GM12878 (cell line): ENCODE measurements at regions not wholly inside any gene's neighbourhood (a gene's known extent, or its start where the extent isn't known, plus 50 kb on each side); places are given as distances from the start of the nearest gene placed in this dataset.

Experiments
- ATAC-seq: fragments of 200-7000 bp; cut with Tn5 transposase; 3 replicates; pipeline ENCODE4 v1.9.1; 2020; ENCODE audit warnings: mild to moderate bottlenecking, moderate library complexity
- BruUV-seq: library from RNA; stranded (reverse); fragments of 400-500 nt; replicated peaks from 2 replicates; lab custom pipeline; 2021; lab: Mats Ljungman, UMichigan
- CTCF ChIA-PET: fragments of 300-600 bp; sonication (Branson Sonifier 250); formaldehyde crosslinking; extraction: SDS; loops from one replicate; lab custom pipeline; 2021; ENCODE audit warnings: inconsistent platforms; lab: Yijun Ruan, JAX
- POLR2A ChIA-PET: fragments of 350-600 bp; formaldehyde crosslinking; extraction: SDS; loops from one replicate; lab custom pipeline; 2021; ENCODE audit warnings: inconsistent platforms; lab: Charles Lee
- RAD21 ChIA-PET: fragments of 300-600 bp; sonication (Branson Sonifier 250); formaldehyde crosslinking; loops from one replicate; lab custom pipeline; 2023; ENCODE audit warnings: antibody characterized with exemption; ENCODE audit not compliant: unreplicated experiment; lab: Charles Lee
- SMC1A ChIA-PET: fragments of 300-600 bp; sonication (Branson Sonifier 250); formaldehyde crosslinking; loops from one replicate; lab custom pipeline; 2023; ENCODE audit not compliant: unreplicated experiment, uncharacterized antibody; lab: Charles Lee
- DNase-seq: peaks from one replicate; pipeline ENCODE4 v3.0.0-alpha.2; 2011; ENCODE audit warnings: low read depth, low spot score
- FAIRE-seq: peaks from 3 replicates; lab custom pipeline; 2011; peaks lifted over from hg19 to GRCh38; lab: Jason Lieb, UNC
- H2AFZ ChIP-seq: 2 replicates; pipeline ENCODE4 v1.6.0; 2011; ENCODE audit warnings: low read depth, low read length, control low read depth; ENCODE audit not compliant: control insufficient read depth
- H3K27ac ChIP-seq: 2 replicates; pipeline ENCODE4 v1.5.1; 2011; ENCODE audit warnings: control low read depth; ENCODE audit not compliant: control insufficient read depth, insufficient read depth
- H3K27me3 ChIP-seq, 2 experiments: replicated peaks in 1 of 2; 2 replicates each; pipeline versions ENCODE4 v1.6.0 to v1.6.1; 2011; ENCODE audit warnings: low read length in 1 of 2; ENCODE audit not compliant: control insufficient read depth in 2 of 2, insufficient read depth in 2 of 2
- H3K36me3 ChIP-seq, 2 experiments: 2 replicates each; pipeline ENCODE4 v1.5.1; 2011; ENCODE audit warnings: low read length in 1 of 2; ENCODE audit not compliant: control insufficient read depth in 2 of 2, insufficient read depth in 2 of 2
- H3K4me1 ChIP-seq: 2 replicates; pipeline ENCODE4 v1.6.1; 2011; ENCODE audit warnings: mild to moderate bottlenecking, low read length, moderate library complexity, mixed read lengths; ENCODE audit not compliant: control insufficient read depth, insufficient read depth
- H3K4me2 ChIP-seq: 2 replicates; pipeline ENCODE4 v1.6.0; 2011; ENCODE audit warnings: control low read depth; ENCODE audit not compliant: control insufficient read depth, insufficient read depth
- H3K4me3 ChIP-seq: fragments of 200-600 bp; sonication (generic); 2 replicates; pipeline ENCODE4 v1.5.1; 2016
- H3K79me2 ChIP-seq: 2 replicates; pipeline ENCODE4 v1.6.0; 2011; ENCODE audit warnings: low read length; ENCODE audit not compliant: control insufficient read depth, insufficient read depth
- H3K9ac ChIP-seq: 2 replicates; pipeline ENCODE4 v1.8.0; 2011; ENCODE audit warnings: low read length, control low read depth, mixed read lengths; ENCODE audit not compliant: control insufficient read depth, insufficient read depth
- H3K9me3 ChIP-seq: replicated peaks from 3 replicates; pipeline ENCODE4 v1.5.1; 2011; ENCODE audit warnings: mild to moderate bottlenecking, low read length; ENCODE audit not compliant: control insufficient read depth, insufficient read depth
- H4K20me1 ChIP-seq: 2 replicates; pipeline ENCODE4 v1.6.0; 2011; ENCODE audit not compliant: control insufficient read depth, insufficient read depth
- ASH2L ChIP-seq: fragments of 300-600, 200-600 bp; sonication (generic); IDR thresholded peaks from 2 replicates; pipeline ENCODE4 v1.6.1; 2017; ENCODE audit warnings: low read depth, mild to moderate bottlenecking, borderline replicate concordance
- CEBPB ChIP-seq, 2 experiments: fragments of 150-350 bp in 1 of 2; IDR thresholded peaks; 2 replicates each; pipeline ENCODE4 v1.6.1; 2012 to 2014; ENCODE audit warnings: low read depth in 2 of 2, low read length in 2 of 2, borderline replicate concordance in 1 of 2, inconsistent platforms in 1 of 2
- CREB1 ChIP-seq: IDR thresholded peaks from 2 replicates; pipeline ENCODE4 v1.6.1; 2012; ENCODE audit warnings: low read depth, mild to moderate bottlenecking, inconsistent platforms
- ETV6 ChIP-seq, 2 experiments: fragments of 450-650 bp in 1 of 2; IDR thresholded peaks in 1 of 2; conservative IDR thresholded peaks in 1 of 2; 2 replicates each; pipeline ENCODE4 v1.6.1; 2014; ENCODE audit warnings: antibody characterized with exemption in 1 of 2, borderline replicate concordance in 1 of 2, low read depth in 1 of 2, mild to moderate bottlenecking in 1 of 2, moderate library complexity in 1 of 2
- MEF2A ChIP-seq: IDR thresholded peaks from 2 replicates; pipeline ENCODE4 v1.6.1; 2011; ENCODE audit warnings: low read depth, mild to moderate bottlenecking, low read length, moderate library complexity; ENCODE audit not compliant: insufficient read depth
- MTA2 ChIP-seq: fragments of 450-650 bp; IDR thresholded peaks from 2 replicates; pipeline ENCODE4 v1.6.1; 2016; ENCODE audit warnings: low read depth, mild to moderate bottlenecking, moderate library complexity
- NFXL1 ChIP-seq: fragments of 450-650 bp; IDR thresholded peaks from 2 replicates; pipeline ENCODE4 v1.6.1; 2017; ENCODE audit warnings: antibody characterized with exemption, mild to moderate bottlenecking, borderline replicate concordance
- PKNOX1 ChIP-seq: fragments of 450-650 bp; IDR thresholded peaks from 2 replicates; pipeline ENCODE4 v1.6.1; 2016; ENCODE audit warnings: mild to moderate bottlenecking
- RUNX3 ChIP-seq: IDR thresholded peaks from 2 replicates; pipeline ENCODE4 v1.6.1; 2012; ENCODE audit warnings: low read length, inconsistent platforms
- SMC3 ChIP-seq: IDR thresholded peaks from 2 replicates; pipeline ENCODE4 v1.6.1; 2011; ENCODE audit warnings: low read length, improper control_type of control experiment, borderline replicate concordance
- TCF3 ChIP-seq: IDR thresholded peaks from 2 replicates; pipeline ENCODE4 v1.6.1; 2012; ENCODE audit warnings: low read depth, mild to moderate bottlenecking, low read length, borderline replicate concordance; ENCODE audit not compliant: insufficient read depth
- YBX1 ChIP-seq: fragments of 450-650 bp; IDR thresholded peaks from 2 replicates; pipeline ENCODE4 v1.6.1; 2016; ENCODE audit warnings: antibody characterized with exemption
- ZBTB33 ChIP-seq: fragments of 450-650 bp; IDR thresholded peaks from 2 replicates; pipeline ENCODE4 v1.6.1; 2017; ENCODE audit warnings: mild to moderate bottlenecking
- ZNF207 ChIP-seq: fragments of 450-650 bp; IDR thresholded peaks from 2 replicates; pipeline ENCODE4 v1.6.1; 2014; ENCODE audit warnings: antibody characterized with exemption, mild to moderate bottlenecking, borderline replicate concordance
- ZNF217 ChIP-seq: fragments of 450-650 bp; IDR thresholded peaks from 2 replicates; pipeline ENCODE4 v1.6.1; 2017; ENCODE audit warnings: antibody characterized with exemption, mild to moderate bottlenecking
- WGBS: methylation state at CpG from one replicate; pipeline ENCODE4 v1.1.6; 2016; ENCODE audit warnings: low lambda C conversion rate; ENCODE audit not compliant: insufficient replicate concordance, insufficient coverage; ENCODE audit errors: missing lambda C conversion rate; 5-methylcytosine and 5-hydroxymethylcytosine counted together
- in situ Hi-C: fragments of 300-500 bp; cut with MboI; formaldehyde crosslinking; loops from 9 replicates; pipeline ENCODE4 v1.14.3; 2018; ENCODE audit warnings: mixed read lengths
- intact Hi-C: fragments of 100-400 bp; cut with micrococcal nuclease; formaldehyde crosslinking; loops from one replicate; pipeline ENCODE4 v1.14.2; 2022; ENCODE audit not compliant: unreplicated experiment
- TF ChIP-seq, protein P1 (sequence below): fragments of 450-650 bp; conservative IDR thresholded peaks from 2 replicates; pipeline ENCODE4 v1.6.1; 2017; ENCODE audit warnings: mild to moderate bottlenecking, moderate library complexity
- TF ChIP-seq, protein P2 (sequence below): fragments of 450-650 bp; IDR thresholded peaks from 2 replicates; pipeline ENCODE4 v1.6.1; 2017; ENCODE audit warnings: mild to moderate bottlenecking, moderate library complexity

DNA sequence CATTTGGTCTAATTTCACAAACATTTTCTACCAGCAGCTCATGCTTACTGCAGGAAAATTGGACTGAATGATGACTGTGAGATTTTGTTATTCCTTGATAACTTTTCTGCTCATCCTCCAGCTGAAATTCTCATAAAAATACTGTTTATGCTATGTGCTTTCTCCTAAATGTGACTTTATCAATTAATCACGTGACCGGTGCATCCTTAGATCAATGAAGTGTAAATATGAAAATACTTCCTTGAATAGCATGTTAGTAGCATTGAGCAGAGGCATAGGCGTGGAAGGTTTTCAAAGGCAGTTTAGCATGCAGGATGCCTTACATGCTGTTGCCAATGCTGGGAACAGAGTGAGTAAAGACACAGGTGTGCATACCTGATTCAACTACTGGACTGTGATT lies 1002.5 kb downstream of the CBLN2 start:
- FAIRE-seq (no peak), ATAC-seq (no peak), DNase-seq (no peak)
- no peaks in the 10 kb centered on the region for H3K9me3 ChIP-seq
- H3K4me3 ChIP-seq = no peak overlapping the region
- no peaks in the 10 kb centered on the region for H3K79me2 ChIP-seq
- H3K9ac ChIP-seq = no peak overlapping the region
- no peaks in the 10 kb centered on the region for H3K27me3 ChIP-seq
- no peak overlapping the region for H2AFZ ChIP-seq
- H3K36me3 ChIP-seq = no peaks in the 10 kb centered on the region
- no peaks in the 10 kb centered on the region for H3K4me1 ChIP-seq
- no peak overlapping the region for H3K27ac ChIP-seq
- no peak overlapping the region for H3K4me2 ChIP-seq
- no peaks in the 10 kb centered on the region for H4K20me1 ChIP-seq
- POLR2A ChIA-PET = no interaction called here
- no TSS peak for BruUV-seq
- WGBS = 11% methylated on average over 3 of the region's 3 CpGs
- intact Hi-C loops = no loop called here
- in situ Hi-C loops = no loop called here
- RAD21 ChIA-PET = no interaction called here
- SMC1A ChIA-PET = no interaction called here
- CTCF ChIA-PET = no interaction called here
- TF ChIP-seq ZNF207 = no peak
- TF ChIP-seq CREB1 = no peak
- TF ChIP-seq TCF3 = no peak
- TF ChIP-seq PKNOX1 = no peak
- TF ChIP-seq MTA2 = no peak
- TF ChIP-seq, protein P1, sequence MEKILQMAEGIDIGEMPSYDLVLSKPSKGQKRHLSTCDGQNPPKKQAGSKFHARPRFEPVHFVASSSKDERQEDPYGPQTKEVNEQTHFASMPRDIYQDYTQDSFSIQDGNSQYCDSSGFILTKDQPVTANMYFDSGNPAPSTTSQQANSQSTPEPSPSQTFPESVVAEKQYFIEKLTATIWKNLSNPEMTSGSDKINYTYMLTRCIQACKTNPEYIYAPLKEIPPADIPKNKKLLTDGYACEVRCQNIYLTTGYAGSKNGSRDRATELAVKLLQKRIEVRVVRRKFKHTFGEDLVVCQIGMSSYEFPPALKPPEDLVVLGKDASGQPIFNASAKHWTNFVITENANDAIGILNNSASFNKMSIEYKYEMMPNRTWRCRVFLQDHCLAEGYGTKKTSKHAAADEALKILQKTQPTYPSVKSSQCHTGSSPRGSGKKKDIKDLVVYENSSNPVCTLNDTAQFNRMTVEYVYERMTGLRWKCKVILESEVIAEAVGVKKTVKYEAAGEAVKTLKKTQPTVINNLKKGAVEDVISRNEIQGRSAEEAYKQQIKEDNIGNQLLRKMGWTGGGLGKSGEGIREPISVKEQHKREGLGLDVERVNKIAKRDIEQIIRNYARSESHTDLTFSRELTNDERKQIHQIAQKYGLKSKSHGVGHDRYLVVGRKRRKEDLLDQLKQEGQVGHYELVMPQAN = no peak
- TF ChIP-seq MEF2A = no peak
- no peak for TF ChIP-seq ETV6 (conservative IDR thresholded peaks at IDR 0.05 in 1 of 2, IDR thresholded peaks at IDR 0.05 in 1 of 2; ENCODE audit: borderline replicate concordance in 1 of 2, low read depth in 1 of 2)
- TF ChIP-seq, protein P2, sequence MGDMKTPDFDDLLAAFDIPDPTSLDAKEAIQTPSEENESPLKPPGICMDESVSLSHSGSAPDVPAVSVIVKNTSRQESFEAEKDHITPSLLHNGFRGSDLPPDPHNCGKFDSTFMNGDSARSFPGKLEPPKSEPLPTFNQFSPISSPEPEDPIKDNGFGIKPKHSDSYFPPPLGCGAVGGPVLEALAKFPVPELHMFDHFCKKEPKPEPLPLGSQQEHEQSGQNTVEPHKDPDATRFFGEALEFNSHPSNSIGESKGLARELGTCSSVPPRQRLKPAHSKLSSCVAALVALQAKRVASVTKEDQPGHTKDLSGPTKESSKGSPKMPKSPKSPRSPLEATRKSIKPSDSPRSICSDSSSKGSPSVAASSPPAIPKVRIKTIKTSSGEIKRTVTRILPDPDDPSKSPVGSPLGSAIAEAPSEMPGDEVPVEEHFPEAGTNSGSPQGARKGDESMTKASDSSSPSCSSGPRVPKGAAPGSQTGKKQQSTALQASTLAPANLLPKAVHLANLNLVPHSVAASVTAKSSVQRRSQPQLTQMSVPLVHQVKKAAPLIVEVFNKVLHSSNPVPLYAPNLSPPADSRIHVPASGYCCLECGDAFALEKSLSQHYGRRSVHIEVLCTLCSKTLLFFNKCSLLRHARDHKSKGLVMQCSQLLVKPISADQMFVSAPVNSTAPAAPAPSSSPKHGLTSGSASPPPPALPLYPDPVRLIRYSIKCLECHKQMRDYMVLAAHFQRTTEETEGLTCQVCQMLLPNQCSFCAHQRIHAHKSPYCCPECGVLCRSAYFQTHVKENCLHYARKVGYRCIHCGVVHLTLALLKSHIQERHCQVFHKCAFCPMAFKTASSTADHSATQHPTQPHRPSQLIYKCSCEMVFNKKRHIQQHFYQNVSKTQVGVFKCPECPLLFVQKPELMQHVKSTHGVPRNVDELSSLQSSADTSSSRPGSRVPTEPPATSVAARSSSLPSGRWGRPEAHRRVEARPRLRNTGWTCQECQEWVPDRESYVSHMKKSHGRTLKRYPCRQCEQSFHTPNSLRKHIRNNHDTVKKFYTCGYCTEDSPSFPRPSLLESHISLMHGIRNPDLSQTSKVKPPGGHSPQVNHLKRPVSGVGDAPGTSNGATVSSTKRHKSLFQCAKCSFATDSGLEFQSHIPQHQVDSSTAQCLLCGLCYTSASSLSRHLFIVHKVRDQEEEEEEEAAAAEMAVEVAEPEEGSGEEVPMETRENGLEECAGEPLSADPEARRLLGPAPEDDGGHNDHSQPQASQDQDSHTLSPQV = no peak
- no peak for TF ChIP-seq YBX1
- no peak for TF ChIP-seq ZNF217
- no peak for TF ChIP-seq SMC3
- no peak for TF ChIP-seq ZBTB33
- no peak for TF ChIP-seq NFXL1
- TF ChIP-seq ASH2L = no peak
- no peak for TF ChIP-seq CEBPB (IDR thresholded peaks at IDR 0.05; ENCODE audit: borderline replicate concordance in 1 of 2, low read depth in 2 of 2, low read length in 2 of 2)
- TF ChIP-seq RUNX3 = no peak
